ENCODE measurements at regions not wholly inside any gene's neighbourhood (a gene's known extent, or its start where the extent isn't known, plus 50 kb on each side); places are given as distances from the start of the nearest gene placed in this dataset.

DNA sequence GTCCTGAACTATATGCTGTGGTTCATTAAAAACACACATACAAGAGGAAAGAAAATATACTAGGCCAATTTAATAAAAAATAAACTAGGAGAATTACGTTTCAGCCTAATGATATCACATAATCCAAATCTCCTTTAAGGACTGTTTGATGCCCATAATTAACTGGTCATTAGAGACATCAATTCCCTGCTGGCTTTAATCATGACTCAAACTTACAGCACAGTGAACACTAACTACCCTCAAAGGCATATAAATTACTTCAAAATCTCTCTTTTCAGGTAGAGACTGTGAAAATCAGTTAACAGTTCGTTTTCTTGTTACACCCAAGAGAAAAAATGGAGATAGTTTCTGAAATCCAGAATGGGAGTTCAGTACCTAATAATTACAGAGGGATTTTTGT is 567.4 kb downstream of the CBLN2 start:
- DNase-seq (ENCODE audit: low read depth), result no peak
- H3K4me3 ChIP-seq (ENCODE audit: low read depth, low read length), result no peak overlapping the region
- TF ChIP-seq, protein P1, sequence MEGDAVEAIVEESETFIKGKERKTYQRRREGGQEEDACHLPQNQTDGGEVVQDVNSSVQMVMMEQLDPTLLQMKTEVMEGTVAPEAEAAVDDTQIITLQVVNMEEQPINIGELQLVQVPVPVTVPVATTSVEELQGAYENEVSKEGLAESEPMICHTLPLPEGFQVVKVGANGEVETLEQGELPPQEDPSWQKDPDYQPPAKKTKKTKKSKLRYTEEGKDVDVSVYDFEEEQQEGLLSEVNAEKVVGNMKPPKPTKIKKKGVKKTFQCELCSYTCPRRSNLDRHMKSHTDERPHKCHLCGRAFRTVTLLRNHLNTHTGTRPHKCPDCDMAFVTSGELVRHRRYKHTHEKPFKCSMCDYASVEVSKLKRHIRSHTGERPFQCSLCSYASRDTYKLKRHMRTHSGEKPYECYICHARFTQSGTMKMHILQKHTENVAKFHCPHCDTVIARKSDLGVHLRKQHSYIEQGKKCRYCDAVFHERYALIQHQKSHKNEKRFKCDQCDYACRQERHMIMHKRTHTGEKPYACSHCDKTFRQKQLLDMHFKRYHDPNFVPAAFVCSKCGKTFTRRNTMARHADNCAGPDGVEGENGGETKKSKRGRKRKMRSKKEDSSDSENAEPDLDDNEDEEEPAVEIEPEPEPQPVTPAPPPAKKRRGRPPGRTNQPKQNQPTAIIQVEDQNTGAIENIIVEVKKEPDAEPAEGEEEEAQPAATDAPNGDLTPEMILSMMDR (conservative IDR thresholded peaks at IDR 0.05; ENCODE audit: low read depth, low read length), result no peak

DNA sequence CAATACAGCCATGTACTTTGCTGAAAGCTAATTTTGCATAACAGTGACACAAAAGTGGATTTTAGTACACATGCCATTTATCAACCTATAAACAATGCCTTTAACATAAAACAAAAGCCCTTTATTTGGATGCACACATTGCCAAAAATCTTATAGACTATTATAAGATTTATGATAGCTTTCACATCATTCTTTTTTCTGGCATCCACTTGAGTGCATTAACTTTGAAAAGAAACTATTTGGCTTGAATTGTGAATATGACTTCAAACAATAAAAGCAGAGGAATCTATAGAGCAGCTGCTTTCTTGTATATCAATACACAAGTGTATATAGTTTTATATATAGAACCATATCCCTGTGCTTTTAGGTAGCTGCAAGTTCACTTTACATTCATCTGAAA is 577.4 kb downstream of the CBLN2 start:
- no peak overlapping the region for H3K4me3 ChIP-seq (ENCODE audit: low read depth, low read length)
- no peak for DNase-seq (ENCODE audit: low read depth)
- TF ChIP-seq, protein P1 (conservative IDR thresholded peaks at IDR 0.05; ENCODE audit: low read depth, low read length), result no peak

DNA sequence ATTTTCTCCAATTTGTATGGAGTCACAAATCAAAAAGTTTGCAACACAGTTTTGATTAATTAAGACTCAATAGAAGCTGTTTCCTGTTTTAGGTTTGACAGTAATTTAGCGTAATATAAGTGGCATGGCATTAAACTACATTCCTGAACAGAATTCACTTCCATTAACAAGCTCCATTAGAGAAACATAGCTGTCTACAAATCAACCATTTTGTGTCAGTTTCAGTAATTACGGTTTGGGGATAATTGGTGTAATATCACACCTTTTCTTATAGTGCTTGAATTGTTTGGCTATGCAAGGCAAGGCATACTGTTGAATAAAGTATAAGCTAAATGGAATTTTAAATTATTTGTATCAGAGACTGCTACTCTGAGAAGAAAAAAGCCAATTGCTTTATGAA is 585.5 kb downstream of the CBLN2 start:
- no peak for DNase-seq (ENCODE audit: low read depth)
- TF ChIP-seq, protein P1 (conservative IDR thresholded peaks at IDR 0.05; ENCODE audit: low read depth, low read length), result no peak
- no peak overlapping the region for H3K4me3 ChIP-seq (ENCODE audit: low read depth, low read length)

DNA sequence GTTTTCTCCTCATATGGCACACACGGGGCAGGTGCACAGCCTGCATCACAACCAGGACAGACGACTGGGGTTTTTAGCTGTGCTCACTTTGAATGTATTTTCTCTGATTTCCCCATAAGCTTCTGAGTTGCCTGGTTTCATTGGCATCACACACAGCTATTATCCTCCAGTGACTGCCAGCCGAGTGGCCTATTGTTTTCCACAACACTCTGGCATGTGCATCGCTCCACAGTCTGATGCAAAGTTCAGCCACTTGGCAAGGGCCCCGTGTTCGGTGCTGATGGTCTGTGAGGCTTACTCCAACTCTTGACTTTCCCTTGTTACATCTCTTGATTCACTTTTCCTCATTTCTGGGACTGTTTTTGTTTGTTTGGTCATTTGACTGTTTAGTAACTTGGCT is 593.1 kb downstream of the CBLN2 start:
- TF ChIP-seq, protein P1 (conservative IDR thresholded peaks at IDR 0.05; ENCODE audit: low read depth, low read length), result no peak

DNA sequence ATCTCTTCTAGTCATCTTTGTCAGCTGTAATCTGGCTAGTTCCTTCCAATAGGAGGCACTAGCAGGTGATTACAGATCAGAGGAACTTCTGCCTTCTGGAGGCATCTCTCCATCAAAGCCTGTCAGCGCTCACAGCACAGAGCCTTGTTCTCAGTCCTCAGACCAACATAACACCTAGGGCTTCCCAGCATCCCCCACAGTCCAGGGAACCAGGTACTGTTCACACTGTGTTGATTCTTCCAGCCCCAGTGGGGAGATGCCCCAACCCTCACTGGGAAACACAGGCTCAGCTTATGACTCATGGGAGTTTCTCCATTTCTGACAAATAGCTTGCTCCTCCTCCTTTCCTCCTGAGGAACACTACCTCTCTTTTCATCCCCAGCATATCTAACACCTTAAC is 601.7 kb downstream of the CBLN2 start:
- no peak overlapping the region for H3K4me3 ChIP-seq (ENCODE audit: low read depth, low read length)
- TF ChIP-seq, protein P1 (conservative IDR thresholded peaks at IDR 0.05; ENCODE audit: low read depth, low read length), result no peak
- no peak for DNase-seq (ENCODE audit: low read depth)

More for the DNA sequence above, 593.1 kb downstream of the CBLN2 start:
- no peak overlapping the region for H3K4me3 ChIP-seq (ENCODE audit: low read depth, low read length)
- no peak for DNase-seq (ENCODE audit: low read depth)

DNA sequence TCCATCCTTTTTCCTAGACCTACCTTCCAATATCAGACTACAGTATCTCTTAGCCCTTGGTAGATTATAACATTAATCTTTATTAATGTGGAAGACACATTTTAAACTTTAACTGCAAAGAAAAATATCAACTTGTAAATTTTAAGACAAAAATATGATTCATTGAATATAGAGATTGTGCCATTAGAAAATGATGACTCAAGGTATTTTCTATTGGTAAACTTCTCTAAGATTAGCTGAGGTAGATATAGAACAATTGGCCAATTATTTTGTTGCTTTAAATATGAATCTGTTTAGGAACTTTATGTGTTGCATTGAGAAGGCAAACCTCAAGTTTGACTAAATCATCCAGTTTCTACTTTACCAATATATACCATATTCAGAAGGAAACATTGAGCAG is 604.7 kb downstream of the CBLN2 start:
- DNase-seq (ENCODE audit: low read depth), result no peak
- TF ChIP-seq, protein P1 (conservative IDR thresholded peaks at IDR 0.05; ENCODE audit: low read depth, low read length), result no peak

DNA sequence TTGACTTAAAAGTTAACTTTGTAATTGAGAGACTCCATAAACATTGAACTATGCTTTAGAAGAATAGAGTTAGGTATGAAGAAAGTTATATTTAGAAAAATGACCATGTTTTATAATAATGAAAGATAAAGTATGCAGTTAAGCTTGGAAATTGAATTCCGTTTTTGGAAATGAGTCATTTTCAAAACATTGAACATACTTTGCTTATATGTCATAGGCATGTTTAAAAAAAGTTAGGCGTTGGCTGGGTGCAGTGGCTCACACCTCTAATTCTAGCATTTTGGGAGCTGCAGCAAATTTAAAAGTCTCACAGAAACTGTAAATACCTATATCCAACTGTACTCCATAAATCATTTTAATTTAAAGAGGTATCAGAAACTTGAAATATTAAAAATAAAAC is 607.4 kb downstream of the CBLN2 start:
- no peak for DNase-seq (ENCODE audit: low read depth)
- H3K4me3 ChIP-seq (ENCODE audit: low read depth, low read length), result no peak overlapping the region
- TF ChIP-seq, protein P1 (conservative IDR thresholded peaks at IDR 0.05; ENCODE audit: low read depth, low read length), result no peak

More for the DNA sequence above, 604.7 kb downstream of the CBLN2 start:
- no peak overlapping the region for H3K4me3 ChIP-seq (ENCODE audit: low read depth, low read length)

All from choroid plexus epithelial cell (primary cell).